HL-60 (cell line): ENCODE measurements at regions not wholly inside any gene's neighbourhood (a gene's known extent, or its start where the extent isn't known, plus 50 kb on each side); places are given as distances from the start of the nearest gene placed in this dataset.

Experiments
- CTCF ChIP-seq: IDR thresholded peaks from one replicate; pipeline ENCODE4 v1.5.1; 2011; ENCODE audit warnings: low read length, control low read depth, inconsistent platforms; ENCODE audit not compliant: insufficient read depth
- POLR2AphosphoS5 ChIP-seq: IDR thresholded peaks from 2 replicates; pipeline ENCODE4 v1.6.1; 2012; ENCODE audit warnings: low read depth

- TF ChIP-seq CTCF (no peak), POLR2AphosphoS5 (no peak)
These were observed 56.0 kb upstream of the COX20 start for GRCh38 chr1:244779410-244779809.
